HepG2 (cell line): ENCODE measurements at regions not wholly inside any gene's neighbourhood (a gene's known extent, or its start where the extent isn't known, plus 50 kb on each side); places are given as distances from the start of the nearest gene placed in this dataset.

Experiments
- CCAR2 ChIP-seq: fragments of 200-400 bp; formaldehyde crosslinking; optimal IDR thresholded peaks from 2 replicates; pipeline ENCODE3; 2018; ENCODE audit warnings: low read depth, mild to moderate bottlenecking, low read length, moderate library complexity
- FOXA1 ChIP-seq, 2 experiments: fragments of 450-650 bp in 1 of 2; sonication (generic) in 1 of 2; formaldehyde crosslinking in 1 of 2; IDR thresholded peaks; 2 replicates each; pipeline versions ENCODE4 v1.4.0 to v1.6.1; 2016 to 2020; ENCODE audit warnings: missing genetic modification reagents in 1 of 2
- GFI1 ChIP-seq: sonication (generic); formaldehyde crosslinking; IDR thresholded peaks from 2 replicates; pipeline ENCODE4 v1.5.0; 2020; ENCODE audit warnings: missing genetic modification reagents, mild to moderate bottlenecking, borderline replicate concordance
- HNRNPLL ChIP-seq: fragments of 200-400 bp; formaldehyde crosslinking; IDR thresholded peaks from 2 replicates; pipeline ENCODE4 v1.6.1; 2017; ENCODE audit warnings: mild to moderate bottlenecking, low read depth, low read length; ENCODE audit not compliant: poor library complexity, severe bottlenecking
- KAT7 ChIP-seq: IDR thresholded peaks from 2 replicates; pipeline ENCODE4 v1.6.1; 2018; ENCODE audit warnings: borderline replicate concordance, missing compliant biosample characterization
- MED13 ChIP-seq: sonication (generic); formaldehyde crosslinking; IDR thresholded peaks from 2 replicates; pipeline ENCODE4 v1.5.0; 2020; ENCODE audit warnings: missing genetic modification reagents
- NFKBIZ ChIP-seq: IDR thresholded peaks from 2 replicates; pipeline ENCODE4 v1.6.1; 2018; ENCODE audit warnings: missing genetic modification reagents, missing compliant biosample characterization
- RAD21 ChIP-seq: fragments of 450-650 bp; formaldehyde crosslinking; IDR thresholded peaks from 2 replicates; pipeline ENCODE4 v1.5.0; 2020; ENCODE audit warnings: mild to moderate bottlenecking
- SMAD1 ChIP-seq: sonication (generic); formaldehyde crosslinking; IDR thresholded peaks from 2 replicates; pipeline ENCODE4 v1.4.0; 2020; ENCODE audit warnings: missing genetic modification reagents, low read depth, mild to moderate bottlenecking, borderline replicate concordance
- SOX5 ChIP-seq: IDR thresholded peaks from 2 replicates; pipeline ENCODE4 v1.6.1; 2016; ENCODE audit warnings: borderline replicate concordance
- ZNF12 ChIP-seq: sonication (generic); formaldehyde crosslinking; IDR thresholded peaks from 2 replicates; pipeline ENCODE4 v1.5.0; 2020; ENCODE audit warnings: missing genetic modification reagents
- ZNF562 ChIP-seq: sonication (generic); formaldehyde crosslinking; IDR thresholded peaks from 2 replicates; pipeline ENCODE4 v1.8.0; 2022; ENCODE audit warnings: missing genetic modification reagents, borderline replicate concordance
- ZNF605 ChIP-seq: sonication (generic); formaldehyde crosslinking; IDR thresholded peaks from 2 replicates; pipeline ENCODE4 v1.8.0; 2022; ENCODE audit warnings: mild to moderate bottlenecking, missing genetic modification reagents
- ZNF607 ChIP-seq: sonication (generic); formaldehyde crosslinking; IDR thresholded peaks from 2 replicates; pipeline ENCODE4 v1.5.1; 2020; ENCODE audit warnings: missing genetic modification reagents, mild to moderate bottlenecking, borderline replicate concordance
- TF ChIP-seq, protein P1 (sequence below): IDR thresholded peaks from 2 replicates; pipeline ENCODE4 v1.6.1; 2016
- TF ChIP-seq, protein P2 (sequence below): IDR thresholded peaks from 2 replicates; pipeline ENCODE4 v1.6.1; 2016; ENCODE audit warnings: control low read depth
- TF ChIP-seq, protein P3 (sequence below): sonication (generic); formaldehyde crosslinking; IDR thresholded peaks from 2 replicates; pipeline ENCODE4 v1.4.0; 2020; ENCODE audit warnings: missing genetic modification reagents
- TF ChIP-seq, protein P4 (sequence below): sonication (generic); formaldehyde crosslinking; IDR thresholded peaks from 2 replicates; pipeline ENCODE4 v1.5.0; 2020; ENCODE audit warnings: missing genetic modification reagents, mild to moderate bottlenecking, borderline replicate concordance
- TF ChIP-seq, protein P5 (sequence below): sonication (generic); formaldehyde crosslinking; IDR thresholded peaks from 2 replicates; pipeline ENCODE4 v1.9.0; 2021; ENCODE audit warnings: mild to moderate bottlenecking, missing genetic modification reagents

DNA sequence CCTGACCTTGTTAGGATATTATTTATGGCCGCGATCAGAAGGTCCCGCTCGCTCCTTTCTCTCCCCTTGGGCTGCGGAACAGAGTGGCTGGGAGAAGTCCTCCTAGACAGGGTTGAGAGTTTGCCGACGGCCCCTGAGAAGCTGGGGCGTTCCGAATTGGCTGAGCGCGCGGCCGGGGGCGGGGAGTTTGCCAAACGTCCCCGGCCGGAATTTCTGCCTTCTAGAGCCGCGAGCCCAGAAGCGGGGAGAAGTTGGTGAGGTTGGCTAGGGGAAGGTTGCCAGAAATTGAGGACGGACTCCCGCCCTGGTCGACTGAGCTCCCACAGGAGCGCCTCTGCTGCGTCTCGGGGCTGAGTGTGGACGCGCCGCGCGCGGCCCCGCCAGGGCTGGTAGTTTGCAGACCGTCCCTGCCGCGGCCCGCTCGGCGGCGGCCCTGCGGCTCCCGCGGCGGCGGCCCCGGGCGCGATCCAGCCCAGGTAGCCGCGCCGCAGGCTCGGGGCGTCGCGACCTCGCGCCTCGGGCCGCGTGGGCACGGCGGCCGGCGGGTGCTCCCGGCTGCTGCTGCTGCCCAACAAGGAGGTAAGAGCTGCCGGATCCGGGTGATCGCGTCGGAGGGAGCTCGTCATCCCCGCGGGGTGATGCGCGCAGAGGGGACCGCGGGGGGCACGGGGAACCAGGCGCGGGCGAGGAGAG, 134.0 kb upstream of the MGAT5 start (continued):
- 0 out of 2 replicates have a peak, but pooled peaks have one; percentile 32 for TF ChIP-seq MED13 (CRISPR knock-in tag)
- no peak for TF ChIP-seq KAT7 (CRISPR knock-in tag)
- TF ChIP-seq, protein P1, sequence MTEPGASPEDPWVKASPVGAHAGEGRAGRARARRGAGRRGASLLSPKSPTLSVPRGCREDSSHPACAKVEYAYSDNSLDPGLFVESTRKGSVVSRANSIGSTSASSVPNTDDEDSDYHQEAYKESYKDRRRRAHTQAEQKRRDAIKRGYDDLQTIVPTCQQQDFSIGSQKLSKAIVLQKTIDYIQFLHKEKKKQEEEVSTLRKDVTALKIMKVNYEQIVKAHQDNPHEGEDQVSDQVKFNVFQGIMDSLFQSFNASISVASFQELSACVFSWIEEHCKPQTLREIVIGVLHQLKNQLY: peak; percentile 16; the same call in 1 of the 2 replicates
- TF ChIP-seq, protein P2, sequence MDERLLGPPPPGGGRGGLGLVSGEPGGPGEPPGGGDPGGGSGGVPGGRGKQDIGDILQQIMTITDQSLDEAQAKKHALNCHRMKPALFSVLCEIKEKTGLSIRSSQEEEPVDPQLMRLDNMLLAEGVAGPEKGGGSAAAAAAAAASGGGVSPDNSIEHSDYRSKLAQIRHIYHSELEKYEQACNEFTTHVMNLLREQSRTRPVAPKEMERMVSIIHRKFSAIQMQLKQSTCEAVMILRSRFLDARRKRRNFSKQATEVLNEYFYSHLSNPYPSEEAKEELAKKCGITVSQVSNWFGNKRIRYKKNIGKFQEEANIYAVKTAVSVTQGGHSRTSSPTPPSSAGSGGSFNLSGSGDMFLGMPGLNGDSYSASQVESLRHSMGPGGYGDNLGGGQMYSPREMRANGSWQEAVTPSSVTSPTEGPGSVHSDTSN (CRISPR knock-in tag): no peak
- TF ChIP-seq, protein P3, sequence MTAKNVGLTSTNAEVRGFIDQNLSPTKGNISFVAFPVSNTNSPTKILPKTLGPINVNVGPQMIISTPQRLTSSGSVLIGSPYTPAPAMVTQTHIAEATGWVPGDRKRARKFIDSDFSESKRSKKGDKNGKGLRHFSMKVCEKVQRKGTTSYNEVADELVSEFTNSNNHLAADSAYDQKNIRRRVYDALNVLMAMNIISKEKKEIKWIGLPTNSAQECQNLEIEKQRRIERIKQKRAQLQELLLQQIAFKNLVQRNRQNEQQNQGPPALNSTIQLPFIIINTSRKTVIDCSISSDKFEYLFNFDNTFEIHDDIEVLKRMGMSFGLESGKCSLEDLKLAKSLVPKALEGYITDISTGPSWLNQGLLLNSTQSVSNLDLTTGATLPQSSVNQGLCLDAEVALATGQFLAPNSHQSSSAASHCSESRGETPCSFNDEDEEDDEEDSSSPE (CRISPR knock-in tag): no peak
- TF ChIP-seq, protein P4, sequence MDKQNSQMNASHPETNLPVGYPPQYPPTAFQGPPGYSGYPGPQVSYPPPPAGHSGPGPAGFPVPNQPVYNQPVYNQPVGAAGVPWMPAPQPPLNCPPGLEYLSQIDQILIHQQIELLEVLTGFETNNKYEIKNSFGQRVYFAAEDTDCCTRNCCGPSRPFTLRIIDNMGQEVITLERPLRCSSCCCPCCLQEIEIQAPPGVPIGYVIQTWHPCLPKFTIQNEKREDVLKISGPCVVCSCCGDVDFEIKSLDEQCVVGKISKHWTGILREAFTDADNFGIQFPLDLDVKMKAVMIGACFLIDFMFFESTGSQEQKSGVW (CRISPR knock-in tag): no peak
- peak; percentile 52 for TF ChIP-seq HNRNPLL
- no peak for TF ChIP-seq ZNF562 (CRISPR knock-in tag)
- peak; percentile 51; the same call in 1 of the 2 replicates for TF ChIP-seq NFKBIZ
- TF ChIP-seq ZNF605: no peak
- no peak; the same call in 1 of the 2 replicates for TF ChIP-seq SMAD1 (CRISPR knock-in tag)
- no peak for TF ChIP-seq CCAR2
- TF ChIP-seq GFI1 (CRISPR knock-in tag): no peak
- TF ChIP-seq, protein P5, sequence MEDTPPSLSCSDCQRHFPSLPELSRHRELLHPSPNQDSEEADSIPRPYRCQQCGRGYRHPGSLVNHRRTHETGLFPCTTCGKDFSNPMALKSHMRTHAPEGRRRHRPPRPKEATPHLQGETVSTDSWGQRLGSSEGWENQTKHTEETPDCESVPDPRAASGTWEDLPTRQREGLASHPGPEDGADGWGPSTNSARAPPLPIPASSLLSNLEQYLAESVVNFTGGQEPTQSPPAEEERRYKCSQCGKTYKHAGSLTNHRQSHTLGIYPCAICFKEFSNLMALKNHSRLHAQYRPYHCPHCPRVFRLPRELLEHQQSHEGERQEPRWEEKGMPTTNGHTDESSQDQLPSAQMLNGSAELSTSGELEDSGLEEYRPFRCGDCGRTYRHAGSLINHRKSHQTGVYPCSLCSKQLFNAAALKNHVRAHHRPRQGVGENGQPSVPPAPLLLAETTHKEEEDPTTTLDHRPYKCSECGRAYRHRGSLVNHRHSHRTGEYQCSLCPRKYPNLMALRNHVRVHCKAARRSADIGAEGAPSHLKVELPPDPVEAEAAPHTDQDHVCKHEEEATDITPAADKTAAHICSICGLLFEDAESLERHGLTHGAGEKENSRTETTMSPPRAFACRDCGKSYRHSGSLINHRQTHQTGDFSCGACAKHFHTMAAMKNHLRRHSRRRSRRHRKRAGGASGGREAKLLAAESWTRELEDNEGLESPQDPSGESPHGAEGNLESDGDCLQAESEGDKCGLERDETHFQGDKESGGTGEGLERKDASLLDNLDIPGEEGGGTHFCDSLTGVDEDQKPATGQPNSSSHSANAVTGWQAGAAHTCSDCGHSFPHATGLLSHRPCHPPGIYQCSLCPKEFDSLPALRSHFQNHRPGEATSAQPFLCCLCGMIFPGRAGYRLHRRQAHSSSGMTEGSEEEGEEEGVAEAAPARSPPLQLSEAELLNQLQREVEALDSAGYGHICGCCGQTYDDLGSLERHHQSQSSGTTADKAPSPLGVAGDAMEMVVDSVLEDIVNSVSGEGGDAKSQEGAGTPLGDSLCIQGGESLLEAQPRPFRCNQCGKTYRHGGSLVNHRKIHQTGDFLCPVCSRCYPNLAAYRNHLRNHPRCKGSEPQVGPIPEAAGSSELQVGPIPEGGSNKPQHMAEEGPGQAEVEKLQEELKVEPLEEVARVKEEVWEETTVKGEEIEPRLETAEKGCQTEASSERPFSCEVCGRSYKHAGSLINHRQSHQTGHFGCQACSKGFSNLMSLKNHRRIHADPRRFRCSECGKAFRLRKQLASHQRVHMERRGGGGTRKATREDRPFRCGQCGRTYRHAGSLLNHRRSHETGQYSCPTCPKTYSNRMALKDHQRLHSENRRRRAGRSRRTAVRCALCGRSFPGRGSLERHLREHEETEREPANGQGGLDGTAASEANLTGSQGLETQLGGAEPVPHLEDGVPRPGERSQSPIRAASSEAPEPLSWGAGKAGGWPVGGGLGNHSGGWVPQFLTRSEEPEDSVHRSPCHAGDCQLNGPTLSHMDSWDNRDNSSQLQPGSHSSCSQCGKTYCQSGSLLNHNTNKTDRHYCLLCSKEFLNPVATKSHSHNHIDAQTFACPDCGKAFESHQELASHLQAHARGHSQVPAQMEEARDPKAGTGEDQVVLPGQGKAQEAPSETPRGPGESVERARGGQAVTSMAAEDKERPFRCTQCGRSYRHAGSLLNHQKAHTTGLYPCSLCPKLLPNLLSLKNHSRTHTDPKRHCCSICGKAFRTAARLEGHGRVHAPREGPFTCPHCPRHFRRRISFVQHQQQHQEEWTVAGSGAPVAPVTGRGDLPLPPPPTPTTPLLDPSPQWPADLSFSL (CRISPR knock-in tag): no peak
- TF ChIP-seq ZNF12 (CRISPR knock-in tag): peak; percentile 35; the same call in 1 of the 2 replicates
- no peak for TF ChIP-seq SOX5 (CRISPR knock-in tag)
- 0 out of 2 replicates have a peak, but pooled peaks have one; percentile 32 for TF ChIP-seq RAD21
- TF ChIP-seq FOXA1 (IDR thresholded peaks at IDR 0.05): no peak
- TF ChIP-seq FOXA1 (CRISPR knock-in tag; IDR thresholded peaks at IDR 0.05): no peak
- TF ChIP-seq ZNF607 (CRISPR knock-in tag): peak; percentile 27; the same call in 1 of the 2 replicates
